ENCODE measurements at regions not wholly inside any gene's neighbourhood (a gene's known extent, or its start where the extent isn't known, plus 50 kb on each side); places are given as distances from the start of the nearest gene placed in this dataset.

- no peak for ATAC-seq (ENCODE audit: low read depth)
These were observed 154.2 kb upstream of the RMP24 start for GRCh38 chr18:35818353-35818667.

DNA sequence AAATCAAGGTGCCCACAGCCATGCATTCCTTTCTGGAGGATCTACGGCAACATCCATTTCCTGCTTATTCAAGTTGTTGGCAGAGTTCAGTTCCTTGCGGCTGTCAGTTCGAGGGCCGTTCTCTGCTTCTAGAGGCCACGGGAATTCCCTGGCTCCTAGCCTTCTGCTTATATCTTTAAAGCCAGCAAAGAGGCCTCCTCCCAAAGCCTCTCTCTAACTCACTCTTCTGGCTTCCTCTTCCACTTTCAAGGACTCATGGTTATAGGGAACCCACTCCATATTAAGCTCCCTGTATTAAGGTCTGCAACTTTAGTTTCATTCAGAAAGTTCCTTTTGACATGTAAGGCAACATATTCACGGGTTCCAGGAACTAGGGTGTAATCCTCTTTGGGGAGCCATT lies 150.1 kb upstream of the RMP24 start:
- Histone ChIP-seq H3K4me1 (ENCODE audit: insufficient read depth, poor library complexity, severe bottlenecking) (no peaks in the 10 kb centered on the region), H3K9me3 (ENCODE audit: severe bottlenecking) (no peaks in the 10 kb centered on the region), H3K4me3 (ENCODE audit: severe bottlenecking) (no peak overlapping the region), H3K27ac (ENCODE audit: poor library complexity, severe bottlenecking) (no peak overlapping the region), H3K36me3 (ENCODE audit: low read depth) (no peaks in the 10 kb centered on the region), H3K27me3 (ENCODE audit: insufficient read depth, poor library complexity, severe bottlenecking) (no peaks in the 10 kb centered on the region)
- DNase-seq (ENCODE audit: low spot score) (no peak), ATAC-seq (ENCODE audit: low read depth) (no peak)
- TF ChIP-seq CTCF (IDR thresholded peaks at IDR 0.05; ENCODE audit: poor library complexity, severe bottlenecking), result no peak

More at GRCh38 chr18:35818353-35818667, 154.2 kb upstream of the RMP24 start:
- Histone ChIP-seq H3K36me3 (ENCODE audit: low read depth) (no peaks in the 10 kb centered on the region), H3K27me3 (ENCODE audit: insufficient read depth, poor library complexity, severe bottlenecking) (no peaks in the 10 kb centered on the region), H3K9me3 (ENCODE audit: severe bottlenecking) (no peaks in the 10 kb centered on the region), H3K4me1 (ENCODE audit: insufficient read depth, poor library complexity, severe bottlenecking) (no peaks in the 10 kb centered on the region), H3K4me3 (ENCODE audit: severe bottlenecking) (no peak overlapping the region), H3K27ac (ENCODE audit: poor library complexity, severe bottlenecking) (no peak overlapping the region)
- no peak for DNase-seq (ENCODE audit: low spot score)
- TF ChIP-seq CTCF (IDR thresholded peaks at IDR 0.05; ENCODE audit: poor library complexity, severe bottlenecking), result no peak

- Histone ChIP-seq H3K9me3 (ENCODE audit: severe bottlenecking) (no peaks in the 10 kb centered on the region), H3K36me3 (ENCODE audit: low read depth) (no peaks in the 10 kb centered on the region), H3K4me3 (ENCODE audit: severe bottlenecking) (no peak overlapping the region), H3K27me3 (ENCODE audit: insufficient read depth, poor library complexity, severe bottlenecking) (no peaks in the 10 kb centered on the region), H3K27ac (ENCODE audit: poor library complexity, severe bottlenecking) (no peak overlapping the region), H3K4me1 (ENCODE audit: insufficient read depth, poor library complexity, severe bottlenecking) (no peaks in the 10 kb centered on the region)
- no peak for ATAC-seq (ENCODE audit: low read depth)
- no peak for DNase-seq (ENCODE audit: low spot score)
- TF ChIP-seq CTCF (IDR thresholded peaks at IDR 0.05; ENCODE audit: poor library complexity, severe bottlenecking), result no peak
These were observed 146.0 kb upstream of the RMP24 start for GRCh38 chr18:35826477-35826876.

- Histone ChIP-seq H3K4me3 (ENCODE audit: severe bottlenecking) (no peak overlapping the region), H3K36me3 (ENCODE audit: low read depth) (no peaks in the 10 kb centered on the region), H3K27me3 (ENCODE audit: insufficient read depth, poor library complexity, severe bottlenecking) (no peaks in the 10 kb centered on the region), H3K27ac (ENCODE audit: poor library complexity, severe bottlenecking) (no peak overlapping the region), H3K9me3 (ENCODE audit: severe bottlenecking) (no peaks in the 10 kb centered on the region), H3K4me1 (ENCODE audit: insufficient read depth, poor library complexity, severe bottlenecking) (no peaks in the 10 kb centered on the region)
- TF ChIP-seq CTCF (IDR thresholded peaks at IDR 0.05; ENCODE audit: poor library complexity, severe bottlenecking), result no peak
- ATAC-seq (ENCODE audit: low read depth) (peak; percentile 21; the same call in 1 of the 3 replicates), DNase-seq (ENCODE audit: low spot score) (no peak)
These were observed 145.1 kb upstream of the RMP24 start for GRCh38 chr18:35827275-35827902.

DNA sequence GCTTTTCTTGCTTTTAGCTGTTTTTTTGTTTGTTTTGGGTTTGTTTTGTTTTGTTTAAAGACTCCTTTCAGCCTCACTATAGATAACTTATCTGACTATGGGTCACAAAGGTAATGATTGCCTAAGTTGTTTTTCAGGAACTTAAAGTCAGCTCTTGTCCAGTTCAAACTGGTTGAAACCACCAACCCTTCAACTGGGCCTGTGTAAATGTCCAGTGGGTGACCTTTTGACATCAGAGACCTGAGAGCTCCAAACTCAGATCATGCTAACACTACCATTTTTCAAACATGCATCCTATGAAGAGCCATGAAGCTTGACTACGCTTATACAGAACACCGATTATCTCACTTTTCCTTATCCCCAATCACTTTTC lies 144.6 kb upstream of the RMP24 start:
- no peak overlapping the region for H3K27ac ChIP-seq (ENCODE audit: poor library complexity, severe bottlenecking)
- no peaks in the 10 kb centered on the region for H3K4me1 ChIP-seq (ENCODE audit: insufficient read depth, poor library complexity, severe bottlenecking)
- H3K36me3 ChIP-seq (ENCODE audit: low read depth), result no peaks in the 10 kb centered on the region
- no peak for TF ChIP-seq CTCF (IDR thresholded peaks at IDR 0.05; ENCODE audit: poor library complexity, severe bottlenecking)
- no peak overlapping the region for H3K4me3 ChIP-seq (ENCODE audit: severe bottlenecking)
- no peak for DNase-seq (ENCODE audit: low spot score)
- H3K27me3 ChIP-seq (ENCODE audit: insufficient read depth, poor library complexity, severe bottlenecking), result no peaks in the 10 kb centered on the region
- H3K9me3 ChIP-seq (ENCODE audit: severe bottlenecking), result no peaks in the 10 kb centered on the region
- no peak for ATAC-seq (ENCODE audit: low read depth)

Data from RWPE2 (cell line).